ENCODE measurements at regions not wholly inside any gene's neighbourhood (a gene's known extent, or its start where the extent isn't known, plus 50 kb on each side); places are given as distances from the start of the nearest gene placed in this dataset.

DNA sequence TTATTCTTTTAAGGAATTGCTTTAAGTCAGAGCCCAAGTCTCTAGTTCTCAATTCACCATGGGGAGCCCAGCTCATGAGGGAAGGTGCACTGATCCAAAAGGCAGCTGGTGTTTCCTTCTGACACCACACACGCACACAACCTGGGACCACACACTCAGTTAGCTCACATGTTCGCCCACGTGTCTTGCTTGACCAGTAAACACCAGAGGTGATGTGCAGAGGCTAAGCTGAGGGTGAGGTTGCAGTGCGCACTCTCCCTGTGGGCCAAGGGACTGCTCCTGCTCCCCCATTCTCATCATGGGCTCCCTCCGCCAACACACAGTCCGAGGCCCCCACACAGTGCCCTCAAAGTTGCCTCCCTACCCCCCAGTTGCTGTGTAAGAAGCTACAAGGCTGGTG lies 70.8 kb upstream of the BZW1 start:
- no peaks in the 10 kb centered on the region for H3K79me2 ChIP-seq (ENCODE audit: insufficient read depth, low read length)
- H3K4me1 ChIP-seq (ENCODE audit: insufficient read depth, low read length): no peaks in the 10 kb centered on the region
- H3K4me3 ChIP-seq (ENCODE audit: low read depth in 1 of 2, low read length in 2 of 2): no peak overlapping the region
- no peak for DNase-seq
- H3K9ac ChIP-seq (ENCODE audit: low read depth, low read length): no peak overlapping the region
- TF ChIP-seq, protein P1, sequence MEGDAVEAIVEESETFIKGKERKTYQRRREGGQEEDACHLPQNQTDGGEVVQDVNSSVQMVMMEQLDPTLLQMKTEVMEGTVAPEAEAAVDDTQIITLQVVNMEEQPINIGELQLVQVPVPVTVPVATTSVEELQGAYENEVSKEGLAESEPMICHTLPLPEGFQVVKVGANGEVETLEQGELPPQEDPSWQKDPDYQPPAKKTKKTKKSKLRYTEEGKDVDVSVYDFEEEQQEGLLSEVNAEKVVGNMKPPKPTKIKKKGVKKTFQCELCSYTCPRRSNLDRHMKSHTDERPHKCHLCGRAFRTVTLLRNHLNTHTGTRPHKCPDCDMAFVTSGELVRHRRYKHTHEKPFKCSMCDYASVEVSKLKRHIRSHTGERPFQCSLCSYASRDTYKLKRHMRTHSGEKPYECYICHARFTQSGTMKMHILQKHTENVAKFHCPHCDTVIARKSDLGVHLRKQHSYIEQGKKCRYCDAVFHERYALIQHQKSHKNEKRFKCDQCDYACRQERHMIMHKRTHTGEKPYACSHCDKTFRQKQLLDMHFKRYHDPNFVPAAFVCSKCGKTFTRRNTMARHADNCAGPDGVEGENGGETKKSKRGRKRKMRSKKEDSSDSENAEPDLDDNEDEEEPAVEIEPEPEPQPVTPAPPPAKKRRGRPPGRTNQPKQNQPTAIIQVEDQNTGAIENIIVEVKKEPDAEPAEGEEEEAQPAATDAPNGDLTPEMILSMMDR (IDR thresholded peaks at IDR 0.05; ENCODE audit: borderline replicate concordance, extremely low read depth, low read length, poor library complexity, severe bottlenecking): no peak
- no peaks in the 10 kb centered on the region for H3K9me3 ChIP-seq (ENCODE audit: insufficient read depth, low read length, severe bottlenecking)
- H3K27me3 ChIP-seq (ENCODE audit: insufficient read depth, low read length, poor library complexity): peaks cover 12% of the 10 kb centered on the region
- no peak overlapping the region for H2AFZ ChIP-seq (ENCODE audit: low read depth, low read length)
- no peaks in the 10 kb centered on the region for H3K36me3 ChIP-seq (ENCODE audit: insufficient read depth, low read length)
- no peak overlapping the region for H3K27ac ChIP-seq (ENCODE audit: low read length)
- no peaks in the 10 kb centered on the region for H4K20me1 ChIP-seq (ENCODE audit: insufficient read depth, low read length)
- H3K4me2 ChIP-seq (ENCODE audit: insufficient read depth, low read length): no peak overlapping the region
- ATAC-seq (ENCODE audit: insufficient read depth, low read depth): no peak

DNA sequence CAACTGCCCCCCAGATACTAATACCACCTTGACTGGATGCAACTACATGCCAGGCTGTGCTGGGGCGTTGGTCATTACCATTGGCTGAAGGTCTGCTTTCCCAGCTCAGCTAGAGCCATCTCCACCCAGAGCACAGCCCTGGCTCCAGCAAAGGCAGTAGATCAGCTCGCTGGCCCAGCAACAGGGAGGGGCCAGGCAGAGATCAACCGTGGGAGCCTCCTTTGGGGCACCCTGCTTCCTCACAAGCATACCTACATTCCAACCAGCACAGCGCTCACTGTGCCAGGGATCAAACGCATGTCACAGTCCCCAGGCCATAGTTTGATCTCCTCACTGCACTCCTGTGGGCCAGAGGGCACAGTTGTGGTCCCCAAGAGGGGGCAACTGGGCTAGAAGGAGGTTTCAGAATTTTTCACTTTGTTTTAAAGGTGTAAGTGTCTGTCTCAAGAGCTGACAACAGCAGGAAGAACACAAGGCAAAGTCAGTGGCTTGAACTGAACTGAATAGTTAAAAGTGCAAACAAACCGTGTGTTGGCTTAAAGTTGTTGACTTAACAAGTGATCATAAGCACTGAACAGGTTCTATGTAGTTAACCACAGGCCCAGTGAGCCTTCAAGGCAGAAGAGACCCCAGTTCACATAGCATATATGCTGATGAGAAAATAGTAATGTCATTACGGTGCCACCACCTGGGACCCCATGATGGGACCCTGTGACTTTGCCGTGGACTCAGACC lies 70.1 kb upstream of the BZW1 start:
- TF ChIP-seq, protein P1 (IDR thresholded peaks at IDR 0.05; ENCODE audit: borderline replicate concordance, extremely low read depth, low read length, poor library complexity, severe bottlenecking): no peak
- TF ChIP-seq EZH2 (IDR thresholded peaks at IDR 0.05; ENCODE audit: borderline replicate concordance, low read depth, low read length, severe bottlenecking): no peak
- H3K27me3 ChIP-seq (ENCODE audit: insufficient read depth, low read length, poor library complexity): peaks cover 12% of the 10 kb centered on the region
- no peak overlapping the region for H3K4me3 ChIP-seq (ENCODE audit: low read depth in 1 of 2, low read length in 2 of 2)
- no peaks in the 10 kb centered on the region for H4K20me1 ChIP-seq (ENCODE audit: insufficient read depth, low read length)
- no peak overlapping the region for H2AFZ ChIP-seq (ENCODE audit: low read depth, low read length)
- H3K9ac ChIP-seq (ENCODE audit: low read depth, low read length): no peak overlapping the region
- DNase-seq: no peak
- H3K27ac ChIP-seq (ENCODE audit: low read length): no peak overlapping the region
- no peaks in the 10 kb centered on the region for H3K79me2 ChIP-seq (ENCODE audit: insufficient read depth, low read length)
- no peaks in the 10 kb centered on the region for H3K36me3 ChIP-seq (ENCODE audit: insufficient read depth, low read length)
- no peak overlapping the region for H3K4me2 ChIP-seq (ENCODE audit: insufficient read depth, low read length)
- no peaks in the 10 kb centered on the region for H3K4me1 ChIP-seq (ENCODE audit: insufficient read depth, low read length)
- ATAC-seq (ENCODE audit: insufficient read depth, low read depth): no peak
- no peaks in the 10 kb centered on the region for H3K9me3 ChIP-seq (ENCODE audit: insufficient read depth, low read length, severe bottlenecking)

DNA sequence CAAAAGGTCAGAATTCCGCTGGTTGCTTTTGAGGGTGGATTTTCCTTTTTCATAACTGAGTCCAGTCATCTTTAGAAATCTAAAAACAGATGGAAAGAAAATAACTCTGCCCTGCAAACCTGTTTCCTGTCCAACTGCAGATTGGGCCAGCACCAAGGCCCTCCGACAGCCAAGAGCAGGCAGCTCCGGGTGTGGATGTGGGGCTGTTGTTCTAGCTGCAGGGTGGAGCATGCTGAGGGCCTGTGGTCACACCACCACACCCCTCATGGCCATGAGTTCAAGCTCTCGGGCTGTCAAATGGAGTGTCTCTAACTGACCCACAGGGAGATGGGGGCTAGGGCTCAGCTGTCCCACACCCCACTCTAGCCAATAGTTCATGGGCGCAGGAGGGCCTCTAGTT lies 69.3 kb upstream of the BZW1 start:
- Histone ChIP-seq H4K20me1 (ENCODE audit: insufficient read depth, low read length) (no peaks in the 10 kb centered on the region), H3K79me2 (ENCODE audit: insufficient read depth, low read length) (no peaks in the 10 kb centered on the region), H3K4me3 (ENCODE audit: low read depth in 1 of 2, low read length in 2 of 2) (no peak overlapping the region), H3K4me2 (ENCODE audit: insufficient read depth, low read length) (no peak overlapping the region), H3K9me3 (ENCODE audit: insufficient read depth, low read length, severe bottlenecking) (no peaks in the 10 kb centered on the region), H2AFZ (ENCODE audit: low read depth, low read length) (no peak overlapping the region), H3K4me1 (ENCODE audit: insufficient read depth, low read length) (no peaks in the 10 kb centered on the region), H3K27ac (ENCODE audit: low read length) (no peak overlapping the region), H3K27me3 (ENCODE audit: insufficient read depth, low read length, poor library complexity) (peaks cover 12% of the 10 kb centered on the region), H3K9ac (ENCODE audit: low read depth, low read length) (no peak overlapping the region), H3K36me3 (ENCODE audit: insufficient read depth, low read length) (no peaks in the 10 kb centered on the region)
- no peak for TF ChIP-seq EZH2 (IDR thresholded peaks at IDR 0.05; ENCODE audit: borderline replicate concordance, low read depth, low read length, severe bottlenecking)
- TF ChIP-seq, protein P1 (IDR thresholded peaks at IDR 0.05; ENCODE audit: borderline replicate concordance, extremely low read depth, low read length, poor library complexity, severe bottlenecking): no peak
- DNase-seq (no peak), ATAC-seq (ENCODE audit: insufficient read depth, low read depth) (no peak)

Data from DND-41 (cell line).